ENCODE measurements at regions not wholly inside any gene's neighbourhood (a gene's known extent, or its start where the extent isn't known, plus 50 kb on each side); places are given as distances from the start of the nearest gene placed in this dataset.

- Mint-ChIP-seq H3K9me3 (ENCODE audit: unreplicated experiment) (no peaks in the 10 kb centered on the region), H3K4me3 (ENCODE audit: unreplicated experiment) (no peak overlapping the region), H3K4me1 (ENCODE audit: low read depth, unreplicated experiment) (no peaks in the 10 kb centered on the region), H3K36me3 (ENCODE audit: low read depth, unreplicated experiment) (no peaks in the 10 kb centered on the region), H3K27me3 (ENCODE audit: low read depth, unreplicated experiment) (no peaks in the 10 kb centered on the region), H3K27ac (ENCODE audit: unreplicated experiment) (no peak overlapping the region)
- FAIRE-seq, result no peak
- no peak overlapping the region for H3K9ac ChIP-seq (ENCODE audit: low read length)
- H3K4me3 ChIP-seq (ENCODE audit: insufficient read depth, low read depth, low read length), result no peak overlapping the region
- H2AFZ ChIP-seq (ENCODE audit: low read depth, low read length), result peak overlapping the region; percentile 12
- no peak overlapping the region for H3K27ac ChIP-seq (ENCODE audit: low read depth, low read length)
- H3K4me1 ChIP-seq (ENCODE audit: insufficient read depth, low read length), result no peaks in the 10 kb centered on the region
- H3K36me3 ChIP-seq (ENCODE audit: insufficient read depth, low read length), result no peaks in the 10 kb centered on the region
- no peaks in the 10 kb centered on the region for H3K79me2 ChIP-seq (ENCODE audit: insufficient read depth, low read length)
- no peaks in the 10 kb centered on the region for H3K9me3 ChIP-seq (ENCODE audit: insufficient read depth, low read depth, low read length)
- TF ChIP-seq, protein P1, sequence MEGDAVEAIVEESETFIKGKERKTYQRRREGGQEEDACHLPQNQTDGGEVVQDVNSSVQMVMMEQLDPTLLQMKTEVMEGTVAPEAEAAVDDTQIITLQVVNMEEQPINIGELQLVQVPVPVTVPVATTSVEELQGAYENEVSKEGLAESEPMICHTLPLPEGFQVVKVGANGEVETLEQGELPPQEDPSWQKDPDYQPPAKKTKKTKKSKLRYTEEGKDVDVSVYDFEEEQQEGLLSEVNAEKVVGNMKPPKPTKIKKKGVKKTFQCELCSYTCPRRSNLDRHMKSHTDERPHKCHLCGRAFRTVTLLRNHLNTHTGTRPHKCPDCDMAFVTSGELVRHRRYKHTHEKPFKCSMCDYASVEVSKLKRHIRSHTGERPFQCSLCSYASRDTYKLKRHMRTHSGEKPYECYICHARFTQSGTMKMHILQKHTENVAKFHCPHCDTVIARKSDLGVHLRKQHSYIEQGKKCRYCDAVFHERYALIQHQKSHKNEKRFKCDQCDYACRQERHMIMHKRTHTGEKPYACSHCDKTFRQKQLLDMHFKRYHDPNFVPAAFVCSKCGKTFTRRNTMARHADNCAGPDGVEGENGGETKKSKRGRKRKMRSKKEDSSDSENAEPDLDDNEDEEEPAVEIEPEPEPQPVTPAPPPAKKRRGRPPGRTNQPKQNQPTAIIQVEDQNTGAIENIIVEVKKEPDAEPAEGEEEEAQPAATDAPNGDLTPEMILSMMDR (IDR thresholded peaks at IDR 0.05; ENCODE audit: insufficient read depth, low read depth, low read length), result no peak
- TF ChIP-seq EZH2 (IDR thresholded peaks at IDR 0.05; ENCODE audit: insufficient read depth, low read length), result no peak
- no peaks in the 10 kb centered on the region for H3K27me3 ChIP-seq (ENCODE audit: insufficient read depth, low read length)
- no peak overlapping the region for H3K4me2 ChIP-seq (ENCODE audit: low read length)
- DNase-seq (ENCODE audit: low read depth), result no peak
- H4K20me1 ChIP-seq (ENCODE audit: insufficient read depth, low read length), result no peaks in the 10 kb centered on the region
These were observed 718.0 kb downstream of the DACH1 start for GRCh38 chr13:71149046-71149445.

DNA sequence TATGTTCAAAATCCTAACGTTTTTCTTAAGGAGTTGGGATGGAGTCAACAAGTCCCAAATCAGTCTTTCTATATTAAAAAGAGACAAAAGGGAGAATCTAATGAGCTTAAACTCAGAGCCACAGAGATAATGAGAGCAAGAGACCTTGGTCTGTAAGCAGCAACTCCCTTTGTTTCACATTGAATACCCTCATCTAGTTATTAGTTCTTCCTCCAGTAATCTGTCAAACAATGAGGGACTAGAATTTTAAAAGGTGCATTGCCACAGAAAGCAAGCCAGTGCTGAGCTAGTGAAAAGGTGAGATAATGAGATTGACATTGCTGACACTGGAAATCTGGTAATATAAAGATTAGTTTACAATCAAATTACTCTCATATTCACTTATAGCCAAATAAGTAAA, 718.6 kb downstream of the DACH1 start:
- Histone ChIP-seq H3K4me1 (ENCODE audit: insufficient read depth, low read length) (no peaks in the 10 kb centered on the region), H4K20me1 (ENCODE audit: insufficient read depth, low read length) (no peaks in the 10 kb centered on the region), H3K4me2 (ENCODE audit: low read length) (no peak overlapping the region), H3K4me3 (ENCODE audit: insufficient read depth, low read depth, low read length) (no peak overlapping the region), H2AFZ (ENCODE audit: low read depth, low read length) (no peak overlapping the region), H3K27me3 (ENCODE audit: insufficient read depth, low read length) (no peaks in the 10 kb centered on the region), H3K79me2 (ENCODE audit: insufficient read depth, low read length) (no peaks in the 10 kb centered on the region), H3K36me3 (ENCODE audit: insufficient read depth, low read length) (no peaks in the 10 kb centered on the region), H3K27ac (ENCODE audit: low read depth, low read length) (no peak overlapping the region), H3K9me3 (ENCODE audit: insufficient read depth, low read depth, low read length) (no peaks in the 10 kb centered on the region), H3K9ac (ENCODE audit: low read length) (no peak overlapping the region)
- DNase-seq (ENCODE audit: low read depth), result no peak
- no peaks in the 10 kb centered on the region for H3K36me3 Mint-ChIP-seq (ENCODE audit: low read depth, unreplicated experiment)
- no peak for FAIRE-seq
- no peaks in the 10 kb centered on the region for H3K4me1 Mint-ChIP-seq (ENCODE audit: low read depth, unreplicated experiment)
- H3K4me3 Mint-ChIP-seq (ENCODE audit: unreplicated experiment), result no peak overlapping the region
- H3K27me3 Mint-ChIP-seq (ENCODE audit: low read depth, unreplicated experiment), result no peaks in the 10 kb centered on the region
- no peak overlapping the region for H3K27ac Mint-ChIP-seq (ENCODE audit: unreplicated experiment)
- no peak for TF ChIP-seq EZH2 (IDR thresholded peaks at IDR 0.05; ENCODE audit: insufficient read depth, low read length)
- TF ChIP-seq, protein P1 (IDR thresholded peaks at IDR 0.05; ENCODE audit: insufficient read depth, low read depth, low read length), result no peak
- H3K9me3 Mint-ChIP-seq (ENCODE audit: unreplicated experiment), result no peaks in the 10 kb centered on the region

DNA sequence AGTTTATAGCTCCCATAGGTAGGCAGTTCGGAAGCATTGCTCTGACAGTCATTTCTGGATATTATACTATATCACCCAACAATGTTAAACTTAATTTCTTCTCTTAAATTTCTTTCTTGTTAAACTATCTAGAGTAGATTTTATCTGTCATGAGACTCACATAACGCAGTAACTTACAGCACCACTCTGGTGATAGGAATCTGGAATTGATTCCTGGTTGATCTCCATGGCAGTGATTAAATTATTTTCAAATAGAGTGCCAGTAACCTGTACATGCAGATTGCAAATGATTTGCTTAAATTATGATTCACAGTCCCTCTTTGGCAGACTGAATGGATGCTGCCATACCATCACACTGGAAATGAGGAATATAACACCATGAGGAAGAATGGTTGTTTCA, 722.1 kb downstream of the DACH1 start:
- Mint-ChIP-seq H3K27ac (ENCODE audit: unreplicated experiment) (no peak overlapping the region), H3K36me3 (ENCODE audit: low read depth, unreplicated experiment) (no peaks in the 10 kb centered on the region), H3K9me3 (ENCODE audit: unreplicated experiment) (no peaks in the 10 kb centered on the region), H3K4me1 (ENCODE audit: low read depth, unreplicated experiment) (no peaks in the 10 kb centered on the region), H3K27me3 (ENCODE audit: low read depth, unreplicated experiment) (no peaks in the 10 kb centered on the region), H3K4me3 (ENCODE audit: unreplicated experiment) (no peak overlapping the region)
- H3K9ac ChIP-seq (ENCODE audit: low read length), result no peak overlapping the region
- H3K4me3 ChIP-seq (ENCODE audit: insufficient read depth, low read depth, low read length), result no peak overlapping the region
- no peaks in the 10 kb centered on the region for H3K9me3 ChIP-seq (ENCODE audit: insufficient read depth, low read depth, low read length)
- DNase-seq (ENCODE audit: low read depth) (no peak), FAIRE-seq (no peak)
- no peaks in the 10 kb centered on the region for H3K4me1 ChIP-seq (ENCODE audit: insufficient read depth, low read length)
- H3K79me2 ChIP-seq (ENCODE audit: insufficient read depth, low read length), result no peaks in the 10 kb centered on the region
- no peak overlapping the region for H3K4me2 ChIP-seq (ENCODE audit: low read length)
- no peak overlapping the region for H2AFZ ChIP-seq (ENCODE audit: low read depth, low read length)
- no peak overlapping the region for H3K27ac ChIP-seq (ENCODE audit: low read depth, low read length)
- H3K36me3 ChIP-seq (ENCODE audit: insufficient read depth, low read length), result no peaks in the 10 kb centered on the region
- no peaks in the 10 kb centered on the region for H3K27me3 ChIP-seq (ENCODE audit: insufficient read depth, low read length)
- TF ChIP-seq, protein P1 (IDR thresholded peaks at IDR 0.05; ENCODE audit: insufficient read depth, low read depth, low read length), result no peak
- no peak for TF ChIP-seq EZH2 (IDR thresholded peaks at IDR 0.05; ENCODE audit: insufficient read depth, low read length)
- H4K20me1 ChIP-seq (ENCODE audit: insufficient read depth, low read length), result no peaks in the 10 kb centered on the region

Data from astrocyte (in vitro differentiated cells and primary cell).